ENCODE measurements at regions not wholly inside any gene's neighbourhood (a gene's known extent, or its start where the extent isn't known, plus 50 kb on each side); places are given as distances from the start of the nearest gene placed in this dataset.

GRCh38 chr11:113538451-113539412 lies 63.5 kb upstream of the DRD2 start:
- H3K27me3 ChIP-seq (ENCODE audit: control insufficient read depth, low read length), result no peaks in the 10 kb centered on the region; the same call in 1 of the 2 replicates
- H3K9me3 ChIP-seq (ENCODE audit: control insufficient read depth, insufficient read depth, low read length), result no peaks in the 10 kb centered on the region
- H3K27ac ChIP-seq (ENCODE audit: low read depth, low read length), result no peak overlapping the region
- no peak overlapping the region for H3K4me3 ChIP-seq (ENCODE audit: low read length)
- H4K20me1 ChIP-seq (ENCODE audit: control insufficient read depth, insufficient read depth, low read depth, low read length), result no peaks in the 10 kb centered on the region
- no peaks in the 10 kb centered on the region for H3K79me2 ChIP-seq (ENCODE audit: control insufficient read depth, low read length)
- TF ChIP-seq EZH2phosphoT487 (IDR thresholded peaks at IDR 0.05; ENCODE audit: borderline replicate concordance, low read length), result no peak
- TF ChIP-seq CTCF (IDR thresholded peaks at IDR 0.05; ENCODE audit: low read depth, low read length, poor library complexity, severe bottlenecking), result no peak
- no peaks in the 10 kb centered on the region for H3K36me3 ChIP-seq (ENCODE audit: control insufficient read depth, low read length)
- no peak overlapping the region for H3K4me2 ChIP-seq (ENCODE audit: low read length)
- no peaks in the 10 kb centered on the region for H3K4me1 ChIP-seq (ENCODE audit: control insufficient read depth, low read length)
- H3F3A ChIP-seq (ENCODE audit: control insufficient read depth, insufficient read depth), result no peaks in the 10 kb centered on the region
- no peaks in the 10 kb centered on the region for H3K9me2 ChIP-seq (replicated peaks; ENCODE audit: control insufficient read depth, low read length)

- H3K9me2 ChIP-seq (replicated peaks; ENCODE audit: control insufficient read depth, low read length), result no peaks in the 10 kb centered on the region
- H3F3A ChIP-seq (ENCODE audit: control insufficient read depth, insufficient read depth), result no peaks in the 10 kb centered on the region
- H3K27me3 ChIP-seq (ENCODE audit: control insufficient read depth, low read length), result peaks cover 14% of the 10 kb centered on the region; the same call in 1 of the 2 replicates
- H3K27ac ChIP-seq (ENCODE audit: low read depth, low read length), result no peak overlapping the region
- H3K4me1 ChIP-seq (ENCODE audit: control insufficient read depth, low read length), result no peaks in the 10 kb centered on the region
- H3K4me3 ChIP-seq (ENCODE audit: low read length), result no peak overlapping the region
- H3K36me3 ChIP-seq (ENCODE audit: control insufficient read depth, low read length), result no peaks in the 10 kb centered on the region
- no peaks in the 10 kb centered on the region for H3K9me3 ChIP-seq (ENCODE audit: control insufficient read depth, insufficient read depth, low read length)
- H3K4me2 ChIP-seq (ENCODE audit: low read length), result no peak overlapping the region
- TF ChIP-seq CTCF (IDR thresholded peaks at IDR 0.05; ENCODE audit: low read depth, low read length, poor library complexity, severe bottlenecking), result no peak
- TF ChIP-seq EZH2phosphoT487 (IDR thresholded peaks at IDR 0.05; ENCODE audit: borderline replicate concordance, low read length), result no peak
- H3K79me2 ChIP-seq (ENCODE audit: control insufficient read depth, low read length), result no peaks in the 10 kb centered on the region
- H4K20me1 ChIP-seq (ENCODE audit: control insufficient read depth, insufficient read depth, low read depth, low read length), result no peaks in the 10 kb centered on the region
These were observed 59.4 kb upstream of the DRD2 start for GRCh38 chr11:113534625-113535024.

- H3K27me3 ChIP-seq (ENCODE audit: control insufficient read depth, low read length), result peaks cover 14% of the 10 kb centered on the region; the same call in 1 of the 2 replicates
These were observed 58.2 kb upstream of the DRD2 start for GRCh38 chr11:113533425-113533698.

More at GRCh38 chr11:113533425-113533698, 58.2 kb upstream of the DRD2 start:
- H3K9me3 ChIP-seq (ENCODE audit: control insufficient read depth, insufficient read depth, low read length), result no peaks in the 10 kb centered on the region
- H3F3A ChIP-seq (ENCODE audit: control insufficient read depth, insufficient read depth), result no peaks in the 10 kb centered on the region
- no peaks in the 10 kb centered on the region for H3K4me1 ChIP-seq (ENCODE audit: control insufficient read depth, low read length)
- no peak overlapping the region for H3K4me2 ChIP-seq (ENCODE audit: low read length)
- no peaks in the 10 kb centered on the region for H4K20me1 ChIP-seq (ENCODE audit: control insufficient read depth, insufficient read depth, low read depth, low read length)
- no peak overlapping the region for H3K27ac ChIP-seq (ENCODE audit: low read depth, low read length)
- H3K36me3 ChIP-seq (ENCODE audit: control insufficient read depth, low read length), result no peaks in the 10 kb centered on the region
- H3K9me2 ChIP-seq (replicated peaks; ENCODE audit: control insufficient read depth, low read length), result no peaks in the 10 kb centered on the region
- H3K79me2 ChIP-seq (ENCODE audit: control insufficient read depth, low read length), result no peaks in the 10 kb centered on the region
- no peak overlapping the region for H3K4me3 ChIP-seq (ENCODE audit: low read length)
- no peak for TF ChIP-seq EZH2phosphoT487 (IDR thresholded peaks at IDR 0.05; ENCODE audit: borderline replicate concordance, low read length)
- TF ChIP-seq CTCF (IDR thresholded peaks at IDR 0.05; ENCODE audit: low read depth, low read length, poor library complexity, severe bottlenecking), result no peak
